HepG2 (cell line): ENCODE measurements at regions not wholly inside any gene's neighbourhood (a gene's known extent, or its start where the extent isn't known, plus 50 kb on each side); places are given as distances from the start of the nearest gene placed in this dataset.
A peak's percentile ranks its signal among the peaks of the same experiment; 100 is the strongest.

ENCODE experiments used
- CENPX ChIP-seq: sonication (generic); formaldehyde crosslinking; IDR thresholded peaks from 2 replicates; pipeline ENCODE4 v1.9.0; 2021; ENCODE audit warnings: mild to moderate bottlenecking, missing genetic modification reagents, moderate library complexity
- ELF3 ChIP-seq: IDR thresholded peaks from 2 replicates; pipeline ENCODE4 v1.6.1; 2016; ENCODE audit warnings: missing genetic modification reagents, missing compliant biosample characterization
- KDM5B ChIP-seq: sonication (generic); formaldehyde crosslinking; IDR thresholded peaks from 2 replicates; pipeline ENCODE4 v1.4.0; 2020; ENCODE audit warnings: missing genetic modification reagents, mild to moderate bottlenecking, borderline replicate concordance
- PCBP2 ChIP-seq: fragments of 200-400 bp; formaldehyde crosslinking; optimal IDR thresholded peaks from 2 replicates; pipeline ENCODE3; 2018; ENCODE audit warnings: low read length, low read depth; ENCODE audit not compliant: poor library complexity, severe bottlenecking
- SKI ChIP-seq: fragments of 450-650 bp; IDR thresholded peaks from one replicate; pipeline ENCODE4 v1.6.1; 2018; ENCODE audit warnings: mild to moderate bottlenecking; ENCODE audit not compliant: partially characterized antibody
- SMAD3 ChIP-seq: sonication (generic); formaldehyde crosslinking; IDR thresholded peaks from 2 replicates; pipeline ENCODE4 v1.4.0; 2020; ENCODE audit warnings: missing genetic modification reagents
- SNRNP70 ChIP-seq: fragments of 200-400 bp; formaldehyde crosslinking; IDR thresholded peaks from 2 replicates; pipeline ENCODE4 v1.6.1; 2017; ENCODE audit warnings: mild to moderate bottlenecking, low read depth, low read length, moderate library complexity
- TEAD3 ChIP-seq: optimal IDR thresholded peaks from 2 replicates; pipeline ENCODE3; 2016; ENCODE audit warnings: borderline replicate concordance
- THYN1 ChIP-seq: sonication (generic); formaldehyde crosslinking; IDR thresholded peaks from 2 replicates; pipeline ENCODE4 v1.8.1; 2023; ENCODE audit warnings: low read depth, mild to moderate bottlenecking, moderate library complexity, missing genetic modification reagents, borderline replicate concordance
- YEATS4 ChIP-seq: sonication (generic); formaldehyde crosslinking; IDR thresholded peaks from 2 replicates; pipeline ENCODE4 v1.4.0; 2020; ENCODE audit warnings: missing genetic modification reagents, borderline replicate concordance
- ZC3H13 ChIP-seq: sonication (generic); formaldehyde crosslinking; IDR thresholded peaks from 2 replicates; pipeline ENCODE4 v1.8.1; 2023; ENCODE audit warnings: mild to moderate bottlenecking, missing genetic modification reagents, moderate library complexity
- ZFP36L1 ChIP-seq: sonication (generic); formaldehyde crosslinking; IDR thresholded peaks from 2 replicates; pipeline ENCODE4 v1.8.0; 2022; ENCODE audit warnings: mild to moderate bottlenecking, missing genetic modification reagents, moderate library complexity
- ZKSCAN1 ChIP-seq: fragments of 150-350 bp; IDR thresholded peaks from 2 replicates; pipeline ENCODE4 v1.6.1; 2014; ENCODE audit warnings: low read length
- ZMYM3 ChIP-seq: sonication (generic); formaldehyde crosslinking; IDR thresholded peaks from 2 replicates; pipeline ENCODE4 v1.5.1; 2020; ENCODE audit warnings: mild to moderate bottlenecking, missing genetic modification reagents
- ZNF207 ChIP-seq: fragments of 450-650 bp; IDR thresholded peaks from 2 replicates; pipeline ENCODE4 v1.6.1; 2016; ENCODE audit warnings: antibody characterized with exemption, borderline replicate concordance
- ZNF430 ChIP-seq: sonication (generic); formaldehyde crosslinking; IDR thresholded peaks from 2 replicates; pipeline ENCODE4 v1.9.0; 2021; ENCODE audit warnings: mild to moderate bottlenecking, missing genetic modification reagents
- ZNF446 ChIP-seq: sonication (generic); formaldehyde crosslinking; IDR thresholded peaks from 2 replicates; pipeline ENCODE4 v1.5.0; 2020; ENCODE audit warnings: mild to moderate bottlenecking, missing genetic modification reagents
- ZNF616 ChIP-seq: sonication (generic); formaldehyde crosslinking; IDR thresholded peaks from 2 replicates; pipeline ENCODE4 v1.5.0; 2020; ENCODE audit warnings: low read depth, mild to moderate bottlenecking, missing genetic modification reagents
- ZNF672 ChIP-seq: sonication (generic); formaldehyde crosslinking; IDR thresholded peaks from 2 replicates; pipeline ENCODE4 v1.8.1; 2022; ENCODE audit warnings: missing genetic modification reagents
- ZNF788 ChIP-seq: sonication (generic); formaldehyde crosslinking; IDR thresholded peaks from 2 replicates; pipeline ENCODE4 v1.5.0; 2020; ENCODE audit warnings: mild to moderate bottlenecking, missing genetic modification reagents, borderline replicate concordance
- ZNF879 ChIP-seq: sonication (generic); formaldehyde crosslinking; IDR thresholded peaks from 2 replicates; pipeline ENCODE4 v1.8.1; 2023; ENCODE audit warnings: missing genetic modification reagents
- TF ChIP-seq, protein P1 (sequence below): sonication (generic); formaldehyde crosslinking; IDR thresholded peaks from 2 replicates; pipeline ENCODE4 v1.8.0; 2022; ENCODE audit warnings: low read depth, missing genetic modification reagents
- TF ChIP-seq, protein P2 (sequence below): sonication (generic); formaldehyde crosslinking; IDR thresholded peaks from 2 replicates; pipeline ENCODE4 v1.5.0; 2020; ENCODE audit warnings: missing genetic modification reagents
- TF ChIP-seq, protein P3 (sequence below): sonication (generic); formaldehyde crosslinking; IDR thresholded peaks from 2 replicates; pipeline ENCODE4 v1.4.0; 2020; ENCODE audit warnings: missing genetic modification reagents
- TF ChIP-seq, protein P4 (sequence below): sonication (generic); formaldehyde crosslinking; IDR thresholded peaks from 2 replicates; pipeline ENCODE4 v1.4.0; 2020; ENCODE audit warnings: mild to moderate bottlenecking, missing genetic modification reagents

DNA sequence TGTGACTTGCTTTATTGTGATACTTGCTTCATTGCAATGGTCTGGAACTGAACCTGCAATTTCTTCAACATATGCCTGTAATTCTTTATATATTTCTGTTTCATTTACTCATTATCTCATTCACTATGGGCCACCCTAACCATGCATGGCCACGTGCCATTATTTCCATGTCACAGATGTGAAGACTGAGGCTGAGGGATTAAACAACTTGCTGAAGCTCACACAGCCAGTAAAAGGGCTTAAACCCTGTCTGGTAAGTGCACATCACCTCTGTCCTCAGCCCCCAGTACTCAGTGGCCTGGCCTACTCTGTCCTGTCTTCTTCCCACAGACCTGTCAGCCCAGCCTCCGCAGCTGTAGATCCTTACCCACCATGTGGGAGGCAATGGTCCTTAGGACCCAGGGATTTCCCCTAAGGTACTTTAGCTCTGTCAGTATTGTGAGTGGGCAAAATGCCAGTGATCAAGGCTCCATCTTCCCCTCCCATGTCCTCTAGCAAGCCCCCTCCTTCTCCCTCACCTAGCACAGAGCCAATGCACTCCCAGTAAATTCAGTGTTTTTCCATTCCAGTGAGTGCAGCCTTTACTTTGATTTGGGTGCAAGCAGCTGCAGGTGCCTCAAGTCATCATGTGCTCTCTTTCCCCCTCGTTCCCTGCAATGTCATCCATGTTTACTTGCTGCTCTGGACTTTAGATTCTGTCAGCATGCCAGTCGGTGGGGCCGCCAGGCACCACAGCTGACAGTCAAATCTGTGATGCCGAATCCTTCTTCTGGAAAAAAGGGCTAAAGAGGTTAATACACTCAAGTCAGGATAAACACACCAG is 228.2 kb upstream of the PROX1 start (continued):
- TF ChIP-seq ZNF788 (CRISPR knock-in tag) (peak; percentile 52; the same call in 1 of the 2 replicates), ZC3H13 (CRISPR knock-in tag) (no peak), SMAD3 (CRISPR knock-in tag) (peak; percentile 70; the same call in 1 of the 2 replicates), ELF3 (CRISPR knock-in tag) (peak; percentile 83; the same call in 1 of the 2 replicates), SNRNP70 (no peak), ZNF616 (no peak), ZNF879 (CRISPR knock-in tag) (no peak), SKI (peak; percentile 44), ZMYM3 (CRISPR knock-in tag) (peak; percentile 93), ZNF672 (CRISPR knock-in tag) (no peak), YEATS4 (CRISPR knock-in tag) (peak; percentile 76; the same call in 1 of the 2 replicates), ZKSCAN1 (no peak), ZNF207 (no peak), ZFP36L1 (CRISPR knock-in tag) (peak; percentile 61; the same call in 1 of the 2 replicates), ZNF430 (0 out of 2 replicates have a peak, but pooled peaks have one; percentile 37), PCBP2 (no peak), THYN1 (CRISPR knock-in tag) (no peak), ZNF446 (CRISPR knock-in tag) (no peak), KDM5B (CRISPR knock-in tag) (peak; percentile 73; the same call in 1 of the 2 replicates), TEAD3 (CRISPR knock-in tag) (peak; percentile 91), CENPX (CRISPR knock-in tag) (no peak)
- TF ChIP-seq, protein P1, sequence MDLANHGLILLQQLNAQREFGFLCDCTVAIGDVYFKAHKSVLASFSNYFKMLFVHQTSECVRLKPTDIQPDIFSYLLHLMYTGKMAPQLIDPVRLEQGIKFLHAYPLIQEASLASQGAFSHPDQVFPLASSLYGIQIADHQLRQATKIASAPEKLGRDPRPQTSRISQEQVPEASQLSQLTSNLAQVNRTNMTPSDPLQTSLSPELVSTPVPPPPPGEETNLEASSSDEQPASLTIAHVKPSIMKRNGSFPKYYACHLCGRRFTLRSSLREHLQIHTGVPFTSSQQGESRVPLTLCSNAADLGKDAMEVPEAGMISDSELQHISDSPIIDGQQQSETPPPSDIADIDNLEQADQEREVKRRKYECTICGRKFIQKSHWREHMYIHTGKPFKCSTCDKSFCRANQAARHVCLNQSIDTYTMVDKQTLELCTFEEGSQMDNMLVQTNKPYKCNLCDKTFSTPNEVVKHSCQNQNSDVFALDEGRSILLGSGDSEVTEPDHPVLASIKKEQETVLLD (CRISPR knock-in tag) = no peak
- TF ChIP-seq, protein P2, sequence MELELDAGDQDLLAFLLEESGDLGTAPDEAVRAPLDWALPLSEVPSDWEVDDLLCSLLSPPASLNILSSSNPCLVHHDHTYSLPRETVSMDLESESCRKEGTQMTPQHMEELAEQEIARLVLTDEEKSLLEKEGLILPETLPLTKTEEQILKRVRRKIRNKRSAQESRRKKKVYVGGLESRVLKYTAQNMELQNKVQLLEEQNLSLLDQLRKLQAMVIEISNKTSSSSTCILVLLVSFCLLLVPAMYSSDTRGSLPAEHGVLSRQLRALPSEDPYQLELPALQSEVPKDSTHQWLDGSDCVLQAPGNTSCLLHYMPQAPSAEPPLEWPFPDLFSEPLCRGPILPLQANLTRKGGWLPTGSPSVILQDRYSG = no peak
- TF ChIP-seq, protein P3, sequence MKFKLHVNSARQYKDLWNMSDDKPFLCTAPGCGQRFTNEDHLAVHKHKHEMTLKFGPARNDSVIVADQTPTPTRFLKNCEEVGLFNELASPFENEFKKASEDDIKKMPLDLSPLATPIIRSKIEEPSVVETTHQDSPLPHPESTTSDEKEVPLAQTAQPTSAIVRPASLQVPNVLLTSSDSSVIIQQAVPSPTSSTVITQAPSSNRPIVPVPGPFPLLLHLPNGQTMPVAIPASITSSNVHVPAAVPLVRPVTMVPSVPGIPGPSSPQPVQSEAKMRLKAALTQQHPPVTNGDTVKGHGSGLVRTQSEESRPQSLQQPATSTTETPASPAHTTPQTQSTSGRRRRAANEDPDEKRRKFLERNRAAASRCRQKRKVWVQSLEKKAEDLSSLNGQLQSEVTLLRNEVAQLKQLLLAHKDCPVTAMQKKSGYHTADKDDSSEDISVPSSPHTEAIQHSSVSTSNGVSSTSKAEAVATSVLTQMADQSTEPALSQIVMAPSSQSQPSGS = peak; percentile 92
- TF ChIP-seq, protein P4, sequence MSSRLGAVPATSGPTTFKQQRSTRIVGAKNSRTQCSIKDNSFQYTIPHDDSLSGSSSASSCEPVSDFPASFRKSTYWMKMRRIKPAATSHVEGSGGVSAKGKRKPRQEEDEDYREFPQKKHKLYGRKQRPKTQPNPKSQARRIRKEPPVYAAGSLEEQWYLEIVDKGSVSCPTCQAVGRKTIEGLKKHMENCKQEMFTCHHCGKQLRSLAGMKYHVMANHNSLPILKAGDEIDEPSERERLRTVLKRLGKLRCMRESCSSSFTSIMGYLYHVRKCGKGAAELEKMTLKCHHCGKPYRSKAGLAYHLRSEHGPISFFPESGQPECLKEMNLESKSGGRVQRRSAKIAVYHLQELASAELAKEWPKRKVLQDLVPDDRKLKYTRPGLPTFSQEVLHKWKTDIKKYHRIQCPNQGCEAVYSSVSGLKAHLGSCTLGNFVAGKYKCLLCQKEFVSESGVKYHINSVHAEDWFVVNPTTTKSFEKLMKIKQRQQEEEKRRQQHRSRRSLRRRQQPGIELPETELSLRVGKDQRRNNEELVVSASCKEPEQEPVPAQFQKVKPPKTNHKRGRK (CRISPR knock-in tag) = no peak
